NCI-H146 (cell line): ENCODE measurements at regions not wholly inside any gene's neighbourhood (a gene's known extent, or its start where the extent isn't known, plus 50 kb on each side); places are given as distances from the start of the nearest gene placed in this dataset.

ENCODE experiments used
- DNase-seq: peaks from one replicate; lab custom pipeline; 2025; lab: John Stamatoyannopoulos, UW

DNA sequence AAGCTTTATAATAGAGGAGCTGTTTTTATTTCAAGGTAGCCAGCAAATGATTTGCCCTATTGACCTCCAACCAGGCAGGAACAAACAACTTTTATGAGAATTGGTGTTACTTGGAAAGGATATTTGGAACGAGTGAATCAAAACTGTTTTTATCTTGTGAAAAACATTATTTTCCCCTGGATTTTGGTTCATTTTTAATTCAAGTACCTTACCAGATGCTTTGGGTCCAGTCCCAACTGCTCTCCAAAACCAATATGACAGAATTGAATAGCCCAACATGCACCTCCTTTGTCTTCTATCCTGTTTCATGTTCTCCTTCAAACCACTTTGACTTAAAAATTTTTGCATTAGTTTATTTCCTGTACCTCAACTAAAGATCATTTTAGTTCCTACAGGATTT, 178.6 kb upstream of the RBMS1 start:
- no peak for DNase-seq

DNA sequence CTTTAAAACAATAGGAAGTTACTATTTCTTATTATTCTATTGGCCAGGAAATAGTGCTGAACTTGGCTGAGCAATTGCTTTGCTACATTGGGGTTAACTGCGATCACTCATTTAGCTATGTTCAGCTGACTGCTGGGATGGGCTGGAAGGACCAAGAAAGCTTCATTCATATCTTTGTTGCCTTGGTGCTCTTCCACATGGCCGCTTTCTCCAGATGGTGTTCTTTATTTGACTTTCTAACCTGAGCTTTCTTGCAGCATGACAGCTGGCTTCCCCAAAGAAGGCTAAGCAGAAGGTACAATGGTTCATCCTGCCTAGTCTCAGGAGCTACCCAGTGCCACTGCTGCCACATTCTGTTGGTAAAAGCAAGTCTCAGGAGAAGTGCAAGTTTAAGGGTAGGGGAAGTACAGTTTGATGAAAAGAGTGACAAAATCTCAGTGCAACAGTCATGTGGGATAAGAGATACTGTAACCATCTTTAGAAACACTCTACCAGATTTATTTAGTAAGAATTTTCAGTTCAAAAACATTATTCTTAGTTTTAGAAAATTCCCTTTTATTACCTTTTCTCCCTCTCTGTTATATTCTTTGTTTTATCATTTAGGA, 180.6 kb upstream of the RBMS1 start:
- DNase-seq = no peak

DNA sequence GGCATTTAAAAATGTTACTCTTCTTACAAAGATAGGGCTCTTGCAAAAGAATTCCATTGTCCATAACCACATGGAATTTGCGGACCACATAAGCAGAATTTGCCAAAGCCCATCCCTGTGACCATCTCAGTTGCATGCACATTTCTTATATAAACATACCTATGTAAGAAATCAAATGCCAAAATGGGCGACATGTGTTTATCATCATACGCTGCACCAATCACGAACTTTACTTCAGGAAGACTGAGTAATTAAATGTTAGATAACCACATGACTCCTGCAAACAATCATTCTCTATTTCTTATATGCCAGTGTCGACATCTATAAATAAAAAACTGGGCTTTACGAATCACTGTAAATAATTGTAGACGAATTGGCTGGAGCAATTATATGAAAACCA, 186.1 kb upstream of the RBMS1 start:
- no peak for DNase-seq

DNA sequence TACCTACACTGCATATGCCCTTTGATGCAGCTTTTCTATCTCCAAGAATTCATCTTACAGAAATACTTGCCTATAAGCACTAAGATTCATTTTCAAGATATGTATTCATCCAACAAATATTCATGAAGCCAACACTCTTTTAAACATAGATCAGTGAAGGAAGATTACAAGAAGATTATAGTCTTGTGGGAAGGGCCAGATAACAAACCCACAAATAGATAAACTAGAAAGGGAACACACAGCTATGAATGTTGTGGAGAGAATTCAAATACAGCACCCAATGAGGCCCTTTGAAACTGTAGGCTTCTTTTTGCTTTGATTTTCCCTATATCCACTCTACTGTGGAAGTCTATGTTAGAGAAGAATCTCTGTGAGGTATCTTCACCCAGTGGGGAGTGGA, 186.7 kb upstream of the RBMS1 start:
- DNase-seq = no peak

DNA sequence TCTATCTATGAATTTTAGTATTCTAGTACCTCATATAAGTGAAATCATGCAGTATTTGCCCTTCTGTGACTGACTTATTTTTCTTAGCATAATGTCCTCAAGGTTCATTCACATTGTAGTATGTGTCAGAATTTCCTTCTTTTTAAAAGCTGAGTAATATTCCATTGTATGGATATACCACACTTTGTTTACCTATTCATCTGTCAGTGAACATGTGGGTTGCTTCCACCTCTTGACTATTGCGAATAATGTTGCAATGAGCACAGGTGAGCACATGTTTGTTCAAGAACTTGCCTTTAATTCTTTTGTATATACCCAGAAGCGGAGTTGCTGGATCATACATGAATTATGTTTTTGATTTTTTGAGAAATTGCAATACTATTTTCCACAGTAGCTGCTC, 187.4 kb upstream of the RBMS1 start:
- DNase-seq = no peak

DNA sequence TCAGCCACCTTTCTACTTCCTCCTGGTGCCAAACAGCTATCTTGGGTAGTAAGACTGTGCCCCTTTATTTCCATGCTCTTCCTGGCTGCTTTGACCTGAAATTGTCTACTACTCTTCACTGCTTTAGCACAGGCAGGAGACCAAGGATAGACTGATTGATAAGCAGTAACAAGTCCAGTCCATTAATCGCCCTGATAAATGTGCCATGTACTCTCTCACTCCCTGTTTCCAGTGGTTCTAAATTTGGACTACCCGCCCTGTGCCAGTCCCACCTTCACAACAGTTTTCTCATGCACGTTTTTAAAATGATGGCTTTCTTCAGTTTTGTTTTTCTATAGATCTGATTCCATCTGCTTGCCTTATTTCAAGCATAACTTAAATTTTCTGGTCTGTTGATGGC, 189.6 kb upstream of the RBMS1 start:
- DNase-seq = no peak

DNA sequence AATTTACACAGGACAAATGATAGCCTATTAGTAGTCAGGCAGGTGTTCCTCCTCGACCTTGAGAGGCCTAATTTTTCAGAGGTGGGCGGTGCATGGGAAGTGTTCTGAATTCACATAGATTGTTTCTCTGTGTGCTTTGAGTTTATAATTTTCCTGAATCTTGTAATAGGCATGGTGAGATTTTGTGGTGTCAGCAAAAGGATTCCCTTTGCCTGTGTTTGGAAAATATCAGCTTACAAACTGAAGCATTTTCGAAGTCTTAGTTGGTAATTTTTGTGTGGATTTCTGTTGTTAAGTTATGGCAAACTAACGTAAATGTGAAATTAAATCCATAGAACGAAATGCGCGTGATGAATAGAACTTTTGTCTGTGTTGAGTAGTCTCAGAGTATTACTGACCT, 194.0 kb upstream of the RBMS1 start:
- no peak for DNase-seq

DNA sequence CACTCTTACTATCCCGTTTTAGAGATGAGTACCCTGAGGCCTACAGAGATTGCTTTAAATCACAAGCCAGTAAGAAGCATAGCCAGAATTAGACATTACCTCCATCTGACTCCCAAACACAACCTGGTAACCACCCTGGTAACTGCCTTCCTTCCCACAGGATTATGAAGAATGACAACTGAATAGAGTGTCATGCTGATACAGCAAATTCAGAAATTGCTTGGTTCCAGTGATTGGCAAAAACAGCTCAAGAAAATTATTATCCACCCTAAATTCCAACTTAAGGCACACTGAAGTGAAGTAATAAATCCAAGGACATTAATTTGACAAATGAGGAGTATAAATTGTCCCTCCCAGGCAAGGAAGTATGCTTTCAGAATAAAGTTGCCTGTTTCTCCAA, 195.8 kb upstream of the RBMS1 start:
- no peak for DNase-seq

DNA sequence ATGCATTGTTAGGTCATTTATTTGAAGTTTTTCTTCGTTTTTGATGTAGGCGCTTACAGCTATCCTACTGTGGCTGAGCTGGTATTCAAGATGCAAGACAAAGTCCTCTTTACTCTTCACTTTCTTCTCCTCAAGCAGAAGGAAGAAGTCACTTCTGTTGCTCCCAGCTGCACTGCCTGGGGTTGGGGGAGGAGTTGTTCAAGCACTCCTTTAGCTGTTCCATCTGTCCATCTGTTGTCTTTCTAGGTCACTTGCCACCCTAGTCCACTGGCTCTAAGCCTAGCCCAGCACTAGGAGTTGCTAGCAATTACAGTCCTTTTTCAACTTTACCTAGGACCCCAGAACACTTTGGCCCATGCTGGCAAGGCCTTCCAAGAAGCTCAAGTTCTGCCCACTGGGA, 200.6 kb upstream of the RBMS1 start:
- no peak for DNase-seq

DNA sequence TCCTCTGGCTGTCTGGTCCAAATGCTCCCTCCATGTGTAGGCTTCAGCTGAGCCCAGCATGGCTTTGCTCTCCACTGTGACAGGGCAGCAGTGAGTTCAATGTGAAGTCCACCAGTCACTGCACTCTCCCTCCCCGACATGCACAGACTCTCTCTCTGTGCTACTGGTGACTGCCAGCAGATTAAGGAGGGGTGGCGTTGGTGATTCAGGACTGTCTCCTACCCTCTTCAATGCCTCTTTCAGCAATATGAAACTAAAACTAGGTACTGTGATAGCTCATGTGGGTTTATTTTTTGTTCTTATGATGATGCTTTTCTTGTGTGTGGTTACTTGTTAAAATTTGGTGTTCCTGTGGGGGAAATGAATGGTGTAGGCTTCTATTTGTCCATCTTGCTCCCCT, 201.0 kb upstream of the RBMS1 start:
- no peak for DNase-seq

DNA sequence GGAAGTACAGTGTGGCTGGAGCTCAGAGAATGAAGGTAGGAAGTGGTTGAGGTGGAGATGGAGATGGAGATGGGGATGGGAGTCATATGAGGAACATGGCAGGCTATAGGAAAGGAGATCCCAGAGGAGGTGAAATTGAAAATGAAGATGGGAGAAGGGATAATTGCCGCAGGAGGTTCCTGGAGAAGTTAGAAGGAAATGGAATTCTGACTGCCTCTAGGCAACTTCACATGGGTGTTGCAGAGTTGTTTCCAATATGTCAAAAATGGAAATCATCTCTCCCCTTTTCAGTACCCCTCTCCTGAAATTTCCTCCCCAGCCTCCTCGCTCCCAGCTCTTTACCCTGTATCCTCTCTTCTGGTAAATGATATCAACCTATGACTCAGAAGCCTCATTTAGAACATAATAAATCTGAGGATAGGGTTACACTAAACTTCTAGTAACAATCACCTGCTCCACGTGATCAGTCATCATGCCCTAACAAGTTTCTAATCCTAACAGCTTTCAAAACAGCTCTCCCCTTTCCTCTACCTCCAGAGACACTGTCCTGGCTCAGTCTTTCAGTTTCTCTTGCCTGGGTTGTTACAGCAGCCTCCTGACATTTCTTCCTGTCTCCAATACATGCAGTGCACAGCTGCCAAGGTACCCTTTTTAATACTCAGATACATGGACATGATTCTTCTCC, 201.9 kb upstream of the RBMS1 start:
- no peak for DNase-seq

DNA sequence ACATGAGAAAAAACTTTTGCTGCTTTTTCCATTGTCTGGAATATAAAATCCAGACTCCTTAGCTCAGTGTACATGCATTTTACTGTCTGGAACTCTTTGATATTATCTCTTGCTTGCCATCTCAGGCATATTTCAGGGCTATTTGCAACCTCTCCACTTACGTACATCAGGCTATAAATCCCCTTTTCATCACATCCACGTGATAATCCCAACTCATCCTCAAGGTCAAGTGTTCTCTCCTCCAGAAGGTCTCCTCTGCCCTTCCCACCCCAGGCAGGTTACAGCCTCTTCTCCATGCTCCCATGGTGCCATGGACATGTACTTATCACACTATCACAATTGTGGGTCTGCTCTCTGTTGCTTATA, 202.5 kb upstream of the RBMS1 start:
- DNase-seq = no peak

DNA sequence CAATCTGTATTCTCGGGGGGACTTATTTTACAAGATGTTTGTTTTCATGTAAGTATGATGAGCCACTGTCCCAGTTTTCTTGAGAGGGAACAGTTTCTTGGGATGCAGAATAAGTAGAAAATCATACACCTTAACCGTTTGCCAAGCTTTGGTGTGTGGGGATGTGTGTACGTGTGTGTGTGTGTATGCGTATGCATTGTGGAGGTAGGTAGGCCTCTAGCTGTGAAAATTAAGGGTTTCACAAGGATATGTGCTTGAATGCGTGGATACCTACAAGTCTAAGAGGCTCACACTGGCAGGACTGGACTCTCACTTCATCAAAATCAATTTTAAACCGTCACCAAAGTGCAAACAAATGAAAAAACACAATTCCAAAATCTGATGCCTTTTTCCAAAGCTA, 204.2 kb upstream of the RBMS1 start:
- no peak for DNase-seq

DNA sequence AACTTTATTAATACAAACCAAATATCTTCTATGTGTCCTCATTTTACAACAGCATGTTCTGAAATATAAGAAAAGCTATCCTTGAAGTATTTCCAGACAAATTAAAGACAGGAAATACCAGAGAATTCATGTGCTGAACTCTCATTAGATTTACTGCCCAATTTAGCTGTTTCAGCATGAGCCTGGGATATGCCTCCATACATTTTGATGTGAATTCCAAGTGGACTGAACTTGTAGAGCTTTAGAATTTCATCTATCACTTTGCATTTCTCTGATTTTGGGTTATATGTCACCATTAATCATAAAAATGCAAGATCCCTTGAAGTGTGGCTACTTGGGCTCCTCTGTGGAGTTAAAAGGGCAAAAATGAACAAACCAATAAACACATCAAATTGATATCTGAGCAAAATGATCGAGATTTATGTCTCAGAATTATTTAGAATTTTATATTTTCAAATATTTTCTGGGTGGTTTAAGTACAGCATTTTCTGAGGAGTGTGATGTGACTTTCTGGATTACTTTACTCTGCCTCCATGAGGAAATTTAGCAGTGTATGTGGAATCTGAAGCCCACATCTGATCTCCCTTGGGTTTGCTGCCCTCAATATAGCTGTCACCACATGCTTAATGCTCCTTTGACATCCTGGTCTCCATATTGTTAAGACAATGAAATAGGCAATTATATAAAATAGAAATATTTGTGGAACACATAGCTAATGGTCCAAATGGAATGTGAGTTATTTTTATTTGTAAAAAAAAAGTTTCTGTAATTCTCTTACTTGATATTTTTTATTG, 206.6 kb upstream of the RBMS1 start:
- no peak for DNase-seq

DNA sequence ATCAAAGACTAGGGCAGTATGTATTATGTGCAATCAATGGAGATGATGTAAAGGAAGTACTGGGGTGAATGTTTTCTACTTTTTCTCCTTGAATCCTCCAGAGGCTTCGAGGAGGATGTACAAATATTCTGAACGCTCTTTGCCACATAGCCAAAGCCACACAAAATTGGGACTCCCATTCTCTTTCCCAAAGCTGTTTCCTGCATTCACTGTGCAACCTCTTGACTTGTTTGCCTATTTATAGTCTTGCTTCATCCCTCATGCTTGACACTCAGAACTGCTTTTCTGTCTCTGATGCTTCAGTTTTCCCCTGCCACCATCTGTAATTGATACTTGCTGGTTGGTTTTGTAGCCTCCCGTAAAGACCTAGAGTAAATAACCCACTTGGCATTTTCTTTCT, 208.2 kb upstream of the RBMS1 start:
- no peak for DNase-seq

DNA sequence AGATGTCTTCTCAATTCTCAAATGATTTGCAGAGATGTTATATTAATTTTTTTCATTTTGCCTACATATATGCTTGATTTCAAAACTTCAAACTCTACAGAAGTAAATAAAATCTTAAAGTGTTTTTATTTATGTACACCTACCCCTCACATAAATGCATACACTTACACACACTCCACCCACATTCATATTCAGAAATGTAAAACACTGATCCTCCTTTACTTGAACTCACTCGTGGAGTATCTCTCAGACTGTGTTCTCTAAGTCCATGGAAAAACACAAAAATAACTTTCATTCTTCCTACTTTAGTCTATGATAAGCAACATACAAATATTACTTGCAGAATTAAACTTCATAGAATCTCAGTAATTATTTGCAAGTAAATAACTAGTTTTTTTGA, 209.1 kb upstream of the RBMS1 start:
- no peak for DNase-seq

DNA sequence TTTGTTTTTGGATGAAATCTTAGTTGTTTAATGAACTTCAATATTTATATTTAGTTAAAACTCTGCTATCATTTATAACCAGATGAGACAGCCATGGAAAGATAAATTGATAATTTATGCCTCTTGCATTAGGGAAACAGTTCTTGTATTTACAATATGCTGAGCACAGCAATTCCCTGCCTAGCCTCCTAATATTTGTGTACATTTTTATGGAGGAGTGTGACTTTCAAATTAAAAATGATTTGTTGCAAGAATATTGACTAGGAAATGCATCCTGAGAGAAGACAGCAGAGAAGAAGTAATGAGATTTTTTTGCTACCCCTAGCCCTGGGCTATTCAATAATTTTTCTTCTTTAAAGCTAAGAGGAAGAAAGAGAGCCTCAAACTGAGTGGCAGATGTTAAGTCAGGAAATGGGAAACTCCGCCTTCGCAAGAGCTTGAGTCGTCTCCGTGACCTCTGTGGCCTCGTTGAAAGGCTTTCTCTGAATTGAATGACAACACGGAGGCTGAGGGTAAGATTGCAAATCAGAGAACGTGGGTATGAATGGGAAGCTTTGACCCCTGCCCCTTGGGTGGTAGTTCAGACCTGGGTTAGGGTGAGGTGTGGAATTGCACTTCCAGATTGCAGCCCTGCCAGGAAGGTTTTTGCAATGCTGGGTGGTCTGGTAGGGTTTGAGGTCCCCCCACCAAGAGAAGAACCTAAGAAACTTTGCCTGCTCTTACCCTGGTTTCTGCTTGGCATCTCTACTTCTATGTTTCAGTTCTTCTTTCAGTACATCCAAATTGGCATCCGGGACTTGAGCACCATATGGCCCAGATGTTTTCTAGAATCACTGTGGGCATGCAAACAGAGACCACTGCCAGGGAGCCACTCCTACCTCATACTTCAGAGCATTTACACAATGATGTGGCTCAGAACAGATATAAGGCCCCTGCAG, 210.3 kb upstream of the RBMS1 start:
- DNase-seq = no peak

DNA sequence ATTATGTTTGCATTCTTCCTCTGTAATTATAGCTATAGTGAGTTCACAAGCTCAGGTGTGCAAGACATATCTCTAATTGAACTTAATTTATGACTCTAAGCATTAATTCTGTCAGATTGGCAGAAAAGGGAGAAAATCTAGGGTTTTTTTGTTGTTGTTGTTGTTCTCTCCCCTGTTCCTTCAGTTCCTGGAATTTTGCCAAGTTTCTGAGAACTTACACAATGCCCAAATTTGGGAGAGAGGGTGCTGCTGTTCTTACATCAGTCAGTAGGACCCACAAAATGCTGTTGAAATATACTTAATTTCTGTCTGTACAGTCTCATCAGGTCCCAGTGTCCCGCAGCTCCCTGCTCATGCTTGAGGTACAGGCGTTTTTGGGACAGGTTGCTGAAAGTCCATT, 221.8 kb upstream of the RBMS1 start:
- no peak for DNase-seq

DNA sequence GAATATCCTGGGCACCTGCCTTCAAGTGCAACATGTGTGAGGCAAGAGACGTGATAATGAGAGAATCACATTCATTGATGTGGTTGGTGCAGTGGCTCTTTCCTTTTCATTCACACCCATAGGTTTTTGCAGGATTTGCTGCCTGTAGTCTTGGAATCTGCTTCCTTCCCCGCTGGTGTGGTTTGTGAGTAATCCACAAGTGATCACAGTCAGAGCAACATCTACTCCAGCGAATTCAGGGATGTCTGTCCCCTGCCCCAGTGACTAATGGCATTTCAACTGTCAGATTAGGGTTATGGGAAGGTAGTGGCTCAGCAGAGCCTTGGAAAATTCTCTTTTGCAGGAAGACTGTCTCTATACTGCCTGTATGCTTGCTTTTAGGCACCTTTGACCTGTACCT, 225.5 kb upstream of the RBMS1 start:
- DNase-seq = no peak

DNA sequence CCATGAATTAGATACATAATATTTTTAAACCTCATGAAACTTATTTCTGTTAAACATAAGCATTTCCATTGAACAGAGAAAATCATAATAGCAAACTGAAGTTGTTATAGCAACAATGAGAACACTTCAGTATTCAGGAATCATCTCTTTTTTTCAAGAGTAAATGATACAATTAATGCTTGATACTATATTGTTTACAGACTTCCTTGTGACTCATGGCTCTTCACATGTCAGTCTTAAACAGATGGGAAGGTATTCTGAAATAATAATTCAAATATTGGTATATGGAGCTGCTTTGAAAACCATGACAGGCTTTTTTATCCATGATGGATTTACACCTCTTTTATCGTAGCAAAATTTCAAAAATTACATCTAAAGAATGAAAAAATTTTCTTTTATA, 226.5 kb upstream of the RBMS1 start:
- DNase-seq = no peak

DNA sequence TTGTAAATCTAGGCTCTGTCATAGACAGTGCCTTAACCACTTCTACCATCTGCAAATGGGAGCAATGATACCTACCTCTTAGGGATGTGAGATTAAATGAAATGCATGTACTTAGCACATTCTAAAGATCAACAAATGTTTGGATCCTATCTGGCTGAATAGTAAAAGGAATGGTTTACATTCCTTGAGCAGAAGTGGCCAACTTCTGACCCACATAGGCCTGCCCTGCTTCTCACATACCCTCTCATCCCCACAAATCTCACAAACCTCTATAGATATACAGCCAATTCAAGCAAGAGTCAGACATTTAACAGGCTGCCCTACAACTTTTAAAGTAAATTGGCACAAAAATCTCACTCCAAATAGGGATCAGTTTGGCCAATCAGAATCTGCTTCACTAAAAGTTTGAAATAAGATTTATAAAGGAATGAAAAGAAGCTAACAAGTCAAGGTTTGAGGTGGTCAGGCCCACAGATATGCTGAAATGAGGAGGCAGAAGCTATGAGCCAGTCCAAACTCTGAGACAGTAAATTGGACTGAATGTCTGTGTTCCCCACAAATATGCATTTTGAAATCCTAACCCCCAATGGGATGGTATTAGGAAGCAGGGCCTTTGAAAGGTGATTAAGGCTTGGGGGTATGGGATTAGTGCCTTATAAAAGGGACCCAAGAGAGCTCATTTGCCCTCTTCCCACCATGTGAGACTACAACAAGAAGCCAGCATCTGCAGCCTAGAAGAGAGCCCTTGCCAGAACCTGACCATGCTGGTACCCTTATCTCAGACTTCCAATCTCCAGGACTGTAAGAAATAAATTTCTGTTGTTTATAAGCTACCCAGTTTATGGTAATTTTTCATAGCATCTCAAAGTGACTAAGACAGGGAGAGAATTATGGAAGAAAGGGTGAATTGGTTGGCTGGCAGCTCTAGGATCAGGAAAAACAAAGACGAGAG, 227.8 kb upstream of the RBMS1 start:
- DNase-seq = no peak
